GM18951 (cell line): ENCODE measurements at regions not wholly inside any gene's neighbourhood (a gene's known extent, or its start where the extent isn't known, plus 50 kb on each side); places are given as distances from the start of the nearest gene placed in this dataset.

Source experiments
- POLR2A ChIP-seq: IDR thresholded peaks from 4 replicates; pipeline ENCODE4 v1.6.1; 2011; ENCODE audit warnings: mild to moderate bottlenecking; ENCODE audit not compliant: insufficient read length, insufficient read depth; ENCODE audit errors: extremely low read depth
- in situ Hi-C: fragments of 300-500 bp; cut with MboI; formaldehyde crosslinking; loops from one replicate; pipeline ENCODE4 v1.12.0; 2022; ENCODE audit warnings: low sequenced_read_pairs, mixed read lengths, inconsistent platforms; ENCODE audit not compliant: unreplicated experiment

- TF ChIP-seq POLR2A, result no peak
- in situ Hi-C loops, result loop anchor here (10.0 kb wide), 1 partner anchor 471 kb away; no protein-coding TSS in a partner anchor
These were observed 73.4 kb upstream of the SOD1 start for GRCh38 chr21:31586118-31586517.

- in situ Hi-C loops, result loop anchor here (5.0 to 10.0 kb wide), 2 partner anchors 387 to 469 kb away; no protein-coding TSS in a partner anchor
These were observed 75.6 kb upstream of the SOD1 start for GRCh38 chr21:31583937-31584336.

- in situ Hi-C loops, result loop anchor here (5.0 to 10.0 kb wide), 2 partner anchors 386 to 469 kb away; no protein-coding TSS in a partner anchor
- no peak for TF ChIP-seq POLR2A
These were observed 76.0 kb upstream of the SOD1 start for GRCh38 chr21:31583498-31583897.

- in situ Hi-C loops, result loop anchor here (5.0 to 10.0 kb wide), 2 partner anchors 384 to 466 kb away; no protein-coding TSS in a partner anchor
- no peak for TF ChIP-seq POLR2A
These were observed 78.6 kb upstream of the SOD1 start for GRCh38 chr21:31580866-31581276.

GRCh38 chr21:31577271-31577670 is 82.2 kb upstream of the SOD1 start:
- in situ Hi-C loops, result no loop called here
- TF ChIP-seq POLR2A, result no peak

GRCh38 chr21:31576428-31576827 is 83.1 kb upstream of the SOD1 start:
- TF ChIP-seq POLR2A, result no peak
- in situ Hi-C loops, result no loop called here

- TF ChIP-seq POLR2A, result no peak
- in situ Hi-C loops, result no loop called here
These were observed 86.3 kb upstream of the SOD1 start for GRCh38 chr21:31573217-31573616.

- no peak for TF ChIP-seq POLR2A
- in situ Hi-C loops, result no loop called here
These were observed 87.6 kb upstream of the SOD1 start for GRCh38 chr21:31571879-31572278.

- in situ Hi-C loops, result no loop called here
- TF ChIP-seq POLR2A, result no peak
These were observed 88.5 kb upstream of the SOD1 start for GRCh38 chr21:31570824-31571566.

- in situ Hi-C loops, result no loop called here
- no peak for TF ChIP-seq POLR2A
These were observed 92.9 kb upstream of the SOD1 start for GRCh38 chr21:31566611-31567010.

GRCh38 chr21:31566064-31566463 is 93.4 kb upstream of the SOD1 start:
- in situ Hi-C loops, result no loop called here
- TF ChIP-seq POLR2A, result no peak

- in situ Hi-C loops, result no loop called here
- TF ChIP-seq POLR2A, result no peak
These were observed 95.1 kb upstream of the SOD1 start for GRCh38 chr21:31564439-31564838.

GRCh38 chr21:31560479-31560878 is 99.0 kb upstream of the SOD1 start:
- TF ChIP-seq POLR2A, result no peak
- in situ Hi-C loops, result no loop called here

GRCh38 chr21:31559368-31560119 is 99.9 kb upstream of the SOD1 start:
- TF ChIP-seq POLR2A, result no peak
- in situ Hi-C loops, result no loop called here
